PFSK-1 (cell line): ENCODE measurements at regions not wholly inside any gene's neighbourhood (a gene's known extent, or its start where the extent isn't known, plus 50 kb on each side); places are given as distances from the start of the nearest gene placed in this dataset.

Experiments used
- FOXP2 ChIP-seq: optimal IDR thresholded peaks from 2 replicates; pipeline ENCODE3; 2011; ENCODE audit warnings: borderline replicate concordance, control low read depth, inconsistent platforms; ENCODE audit not compliant: insufficient read depth; ENCODE audit errors: extremely low read length, extremely low read depth
- POLR2AphosphoS5 ChIP-seq: IDR thresholded peaks from 2 replicates; pipeline ENCODE4 v1.6.1; 2012; ENCODE audit warnings: low read depth, mild to moderate bottlenecking, control low read depth, low read length, moderate library complexity
- REST ChIP-seq, 2 experiments: IDR thresholded peaks; 2 replicates each; pipeline versions ENCODE4 v1.6.1 to v1.8.0; 2011 to 2012; ENCODE audit warnings: low read depth in 2 of 2, low read length in 2 of 2, control low read depth in 1 of 2, inconsistent platforms in 1 of 2, mild to moderate bottlenecking in 1 of 2, moderate library complexity in 1 of 2; ENCODE audit not compliant: insufficient read depth in 1 of 2
- SIN3A ChIP-seq: IDR thresholded peaks from 2 replicates; pipeline ENCODE4 v1.6.1; 2012; ENCODE audit warnings: mild to moderate bottlenecking, low read length, moderate library complexity, borderline replicate concordance; ENCODE audit not compliant: insufficient read depth
- TAF1 ChIP-seq: IDR thresholded peaks from 2 replicates; pipeline ENCODE4 v1.6.1; 2012; ENCODE audit warnings: low read length, control low read depth, borderline replicate concordance; ENCODE audit not compliant: insufficient read depth

DNA sequence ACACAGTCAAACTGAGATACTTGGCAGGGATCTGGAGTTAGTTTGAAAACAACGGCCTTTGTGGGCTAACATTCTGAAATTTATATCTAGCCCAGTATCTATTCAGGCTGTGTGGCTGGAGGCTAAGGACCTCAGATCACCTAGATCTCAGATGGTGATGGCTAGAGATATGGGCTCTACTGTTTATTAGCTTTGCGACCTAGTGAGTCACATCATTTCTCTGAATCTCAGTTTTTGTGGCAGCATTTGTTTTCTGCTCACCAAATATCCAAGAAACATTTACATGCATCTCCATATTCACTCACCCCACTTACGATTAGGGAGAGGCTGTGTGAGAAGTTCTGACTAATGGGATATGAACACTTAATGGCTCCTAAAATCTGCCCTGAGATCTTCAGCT lies 503.9 kb downstream of the KIF20B start:
- TF ChIP-seq FOXP2 = no peak

- TF ChIP-seq FOXP2 = no peak
- no peak for TF ChIP-seq TAF1
- TF ChIP-seq REST (IDR thresholded peaks at IDR 0.05; ENCODE audit: insufficient read depth in 1 of 2, low read depth in 2 of 2, low read length in 2 of 2) = no peak
- no peak for TF ChIP-seq POLR2AphosphoS5
- no peak for TF ChIP-seq SIN3A
These were observed 512.0 kb downstream of the KIF20B start for GRCh38 chr10:90213346-90213745.

GRCh38 chr10:90218846-90219245 lies 517.5 kb downstream of the KIF20B start:
- TF ChIP-seq POLR2AphosphoS5 (no peak), TAF1 (no peak), SIN3A (no peak), REST (IDR thresholded peaks at IDR 0.05; ENCODE audit: insufficient read depth in 1 of 2, low read depth in 2 of 2, low read length in 2 of 2) (no peak)

GRCh38 chr10:90222372-90222771 lies 521.0 kb downstream of the KIF20B start:
- no peak for TF ChIP-seq POLR2AphosphoS5
- TF ChIP-seq REST (IDR thresholded peaks at IDR 0.05; ENCODE audit: insufficient read depth in 1 of 2, low read depth in 2 of 2, low read length in 2 of 2) = no peak
- no peak for TF ChIP-seq TAF1
- no peak for TF ChIP-seq FOXP2
- no peak for TF ChIP-seq SIN3A

GRCh38 chr10:90222939-90223338 lies 521.5 kb downstream of the KIF20B start:
- TF ChIP-seq REST (IDR thresholded peaks at IDR 0.05; ENCODE audit: insufficient read depth in 1 of 2, low read depth in 2 of 2, low read length in 2 of 2) (no peak), TAF1 (no peak), POLR2AphosphoS5 (no peak), SIN3A (no peak), FOXP2 (no peak)
